ENCODE measurements at regions not wholly inside any gene's neighbourhood (a gene's known extent, or its start where the extent isn't known, plus 50 kb on each side); places are given as distances from the start of the nearest gene placed in this dataset.
"Not testable (repeated sequence)": the region's sequence is repeated elsewhere in the genome, so short reads cannot be mapped to it uniquely, and the experiment has no call there.

DNA sequence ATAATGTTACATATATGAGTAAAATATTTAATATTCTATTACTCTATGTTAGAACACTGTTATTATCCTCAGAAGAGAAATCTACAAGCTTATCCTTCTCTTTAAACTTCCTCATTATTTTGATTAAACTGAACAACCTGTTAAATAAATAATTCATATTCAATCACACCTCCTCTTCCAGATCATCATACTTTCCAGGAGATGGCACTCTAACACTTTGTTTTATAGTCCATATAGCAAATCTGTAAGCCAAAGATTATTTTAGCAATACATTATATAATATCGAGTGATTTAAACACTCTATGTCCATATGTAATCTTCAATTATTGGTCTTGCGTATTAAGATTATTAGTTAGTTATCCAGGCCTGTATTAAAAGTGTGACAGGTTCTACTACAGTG, 694.1 kb downstream of the ANKRD7 start:
- DNase-seq (ENCODE audit: low spot score): no peak

DNA sequence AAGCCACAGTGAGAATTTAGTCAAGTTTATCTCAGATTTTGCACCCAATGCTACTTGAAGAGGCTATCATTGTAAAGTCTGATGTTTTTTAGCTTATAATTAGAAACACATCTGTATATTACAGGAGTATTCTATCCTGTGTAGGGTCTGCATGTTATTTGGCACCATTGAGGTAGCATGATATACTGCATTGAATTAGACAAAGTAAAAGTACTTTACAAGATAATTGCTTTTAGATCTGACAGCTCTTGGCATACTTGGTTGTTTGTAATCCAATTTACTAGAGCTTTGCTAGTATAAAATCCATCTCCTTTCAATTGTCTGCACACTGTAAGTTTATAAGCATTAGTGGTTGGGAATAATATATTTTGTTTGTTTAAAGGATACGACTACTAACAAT, 714.3 kb downstream of the ANKRD7 start:
- no peak for DNase-seq (ENCODE audit: low spot score)

DNA sequence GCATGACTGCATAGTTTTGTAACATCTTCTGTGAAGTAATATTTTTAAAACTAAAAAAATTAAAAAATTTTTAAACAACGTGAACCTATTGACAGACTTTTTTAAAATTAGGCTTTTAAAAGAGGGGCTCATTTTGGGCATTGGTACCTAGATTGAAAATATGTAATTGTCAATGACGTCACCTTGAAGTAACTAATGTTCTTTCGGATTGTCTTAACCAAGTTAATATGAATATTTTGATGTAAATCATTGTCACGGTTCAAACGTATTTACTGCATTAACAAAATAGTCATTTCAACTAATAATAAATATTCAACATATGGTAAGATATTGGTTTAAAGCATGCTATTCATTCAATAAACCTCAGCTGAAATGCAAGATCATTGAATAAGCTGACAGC, 719.8 kb downstream of the ANKRD7 start:
- no peak for DNase-seq (ENCODE audit: low spot score)

DNA sequence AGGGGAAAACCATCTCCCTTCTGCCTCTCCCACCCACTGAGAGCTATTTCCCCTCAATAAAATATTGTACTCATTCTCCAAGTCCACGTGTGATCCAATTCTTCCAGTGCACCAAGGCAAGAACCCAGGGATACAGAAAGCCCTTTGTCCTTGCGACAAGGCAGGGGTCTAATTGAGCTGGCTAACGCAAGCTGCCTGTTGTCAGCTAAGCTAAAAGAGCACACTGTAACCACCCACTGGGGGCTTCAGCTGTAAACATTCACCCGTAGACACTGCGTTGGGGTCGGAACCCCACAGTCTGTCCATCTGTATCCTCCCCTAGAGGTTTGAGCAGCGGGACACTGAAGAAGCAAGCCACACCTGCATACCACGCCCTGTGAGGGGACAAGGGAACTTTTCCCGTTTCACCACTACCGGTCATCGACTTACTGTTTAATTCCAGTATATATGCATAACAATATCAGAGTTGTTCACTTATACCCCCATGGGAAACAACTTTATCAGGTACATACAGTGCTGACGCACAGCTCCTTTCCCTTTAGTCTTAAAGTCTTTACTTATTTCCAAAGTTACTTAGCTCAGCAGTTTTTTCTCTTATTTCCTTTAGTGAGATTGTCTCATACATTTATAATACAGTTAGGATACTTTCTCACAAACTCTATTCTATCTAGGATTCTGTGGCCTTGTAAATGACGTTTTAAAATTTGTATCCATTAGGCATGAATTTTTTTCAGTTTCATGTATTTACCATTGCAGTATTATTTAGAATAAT, 721.6 kb downstream of the ANKRD7 start:
- no peak for DNase-seq (ENCODE audit: low spot score)

DNA sequence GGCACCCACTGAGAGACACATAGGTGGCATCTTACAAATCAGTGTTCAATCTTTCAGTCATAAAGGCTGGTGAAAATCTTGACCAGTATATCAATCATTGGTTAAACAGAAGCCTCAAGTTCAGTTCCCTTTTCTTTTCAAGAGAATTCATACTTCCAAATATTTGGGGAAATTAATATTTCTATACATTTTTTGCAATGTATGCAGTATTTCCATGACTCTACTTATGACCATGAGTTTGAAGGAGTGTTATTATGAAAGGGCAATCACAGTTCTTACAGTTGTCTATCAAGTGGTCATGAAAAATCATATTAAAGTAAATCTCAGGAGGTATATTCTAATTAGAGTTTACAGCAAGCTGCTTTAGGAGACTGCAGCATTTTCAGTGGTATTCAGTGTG, 724.0 kb downstream of the ANKRD7 start:
- no peak for DNase-seq (ENCODE audit: low spot score)

DNA sequence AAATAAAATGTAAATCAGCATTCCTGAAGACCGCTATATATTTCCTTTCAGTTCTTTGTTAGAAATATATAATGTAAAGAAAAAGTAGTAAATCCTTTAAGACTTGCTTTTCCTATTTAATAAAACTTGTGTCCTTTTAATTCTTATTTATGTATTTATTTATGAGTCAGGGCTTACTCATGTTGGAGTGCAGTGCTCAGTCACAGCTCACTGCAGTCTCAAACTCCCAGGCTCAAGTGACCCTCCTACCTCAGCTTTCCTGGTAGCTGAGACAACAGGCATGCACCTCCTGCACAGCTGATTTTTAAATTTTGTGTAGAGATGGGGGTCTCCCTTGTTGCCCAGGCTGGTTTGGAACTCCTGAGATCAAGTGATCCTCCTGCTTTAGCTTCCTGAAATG, 724.5 kb downstream of the ANKRD7 start:
- no peak for DNase-seq (ENCODE audit: low spot score)

DNA sequence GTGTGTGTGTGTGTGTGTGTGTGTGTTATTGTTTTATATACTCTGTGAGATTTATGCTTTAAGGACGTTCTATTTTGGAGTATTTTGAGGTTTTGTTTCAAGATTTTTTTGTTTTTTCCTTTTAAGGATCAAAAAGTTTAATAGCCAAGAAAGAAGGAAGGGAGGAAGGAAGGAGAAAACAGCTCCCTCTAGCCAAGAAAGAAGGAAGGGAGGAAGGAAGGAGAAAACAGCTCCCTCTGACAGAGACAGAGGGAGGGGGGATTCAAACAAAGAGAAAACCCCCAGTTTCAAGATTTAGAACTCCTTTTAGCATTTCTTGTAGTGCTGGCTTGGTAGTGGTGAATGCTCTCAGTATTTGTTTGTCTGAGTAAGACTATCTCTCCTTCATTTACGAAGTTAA, 731.8 kb downstream of the ANKRD7 start:
- not testable (repeated sequence) for DNase-seq (ENCODE audit: low spot score)

DNA sequence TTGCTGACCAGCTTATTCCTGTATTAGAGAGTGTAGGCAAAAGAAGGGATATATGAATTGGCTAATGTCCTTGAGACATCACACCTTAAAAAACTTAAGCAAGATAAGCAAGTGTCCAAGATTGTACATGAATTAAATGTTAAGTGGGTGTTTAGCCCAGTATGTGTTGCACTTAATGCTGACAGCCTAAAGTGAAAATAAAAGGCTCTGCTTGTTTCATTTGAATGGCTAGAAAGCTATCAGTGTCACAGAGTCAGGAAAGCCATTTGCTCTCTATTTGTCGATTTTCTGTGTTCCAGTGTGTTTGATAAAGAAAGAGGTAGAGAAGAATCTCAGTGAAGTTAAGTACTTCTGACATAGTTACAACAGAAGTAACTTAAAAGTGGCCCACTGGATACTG, 744.9 kb downstream of the ANKRD7 start:
- no peak for DNase-seq (ENCODE audit: low spot score)

DNA sequence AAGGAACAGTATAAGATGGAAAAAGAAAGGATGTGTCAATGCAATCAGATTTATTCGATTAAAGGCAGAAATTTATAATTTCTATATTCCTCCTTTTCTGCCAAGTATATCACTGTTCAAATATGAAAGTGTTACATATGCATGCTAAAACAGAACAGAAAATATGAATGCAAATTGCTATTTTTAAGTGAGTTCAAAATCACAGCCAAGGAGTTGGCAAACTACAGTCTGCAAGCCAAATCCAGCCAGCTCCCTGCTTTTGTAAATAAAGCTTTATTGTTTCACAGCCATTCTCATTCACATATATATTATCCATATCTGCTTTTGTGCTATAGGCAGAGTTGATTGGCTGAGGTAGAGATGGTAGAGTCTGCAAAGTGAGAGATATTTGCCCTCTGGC, 747.2 kb downstream of the ANKRD7 start:
- no peak for DNase-seq (ENCODE audit: low spot score)

DNA sequence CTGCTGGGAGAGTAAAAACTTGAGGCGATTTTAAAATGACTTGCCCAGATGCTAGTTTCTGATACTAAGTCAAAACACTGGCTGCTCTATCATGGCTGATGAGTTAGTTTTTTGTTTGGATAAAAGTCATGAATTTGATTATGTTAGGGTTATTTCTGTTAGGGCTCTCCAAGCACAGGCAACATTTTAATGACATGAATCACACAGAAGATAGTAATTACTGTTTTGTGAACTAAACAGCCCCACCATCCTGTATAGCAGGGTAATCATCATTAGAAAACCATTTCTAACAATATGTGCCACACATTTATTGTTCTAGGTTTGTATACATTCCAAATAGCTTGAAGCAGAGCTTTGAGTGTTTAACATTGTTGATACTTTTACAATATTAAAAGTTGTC, 750.3 kb downstream of the ANKRD7 start:
- no peak for DNase-seq (ENCODE audit: low spot score)

DNA sequence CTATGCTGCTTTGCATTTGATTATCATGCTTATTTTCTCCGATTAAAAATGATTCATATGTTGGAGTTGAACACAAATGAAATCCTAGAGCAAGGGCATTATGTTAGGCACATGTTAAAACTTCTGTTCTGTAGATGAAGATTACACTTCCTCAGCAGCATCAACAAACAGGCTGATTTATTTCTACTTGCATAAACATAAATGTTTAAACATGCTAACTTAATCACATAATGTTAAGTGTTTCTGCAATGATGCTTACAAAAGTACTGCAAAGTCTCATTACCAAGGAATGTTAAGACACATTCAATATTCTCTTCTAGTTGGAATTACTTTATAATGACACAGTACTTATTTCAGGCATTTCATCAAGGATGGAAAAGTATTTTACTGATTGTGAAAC, 770.8 kb downstream of the ANKRD7 start:
- DNase-seq (ENCODE audit: low spot score): no peak

DNA sequence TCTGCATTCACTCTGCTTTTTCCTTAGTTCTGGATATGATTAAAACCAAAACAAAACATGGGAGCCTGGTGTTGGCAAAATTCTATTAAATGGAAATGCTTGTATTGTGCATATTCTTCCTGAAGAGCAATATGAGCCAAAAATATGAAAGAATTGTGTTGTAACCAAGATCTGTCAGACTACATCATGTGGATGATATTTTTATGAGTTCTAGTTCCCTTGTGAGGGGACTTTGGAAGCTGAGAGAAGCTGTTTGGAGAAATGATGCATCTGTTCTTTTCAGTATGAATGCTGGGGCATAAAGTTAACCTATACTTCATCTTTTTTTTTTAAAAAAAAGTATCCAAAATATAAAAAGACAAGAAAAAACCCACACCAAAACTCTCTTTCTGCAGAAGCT, 782.7 kb downstream of the ANKRD7 start:
- no peak for DNase-seq (ENCODE audit: low spot score)

DNA sequence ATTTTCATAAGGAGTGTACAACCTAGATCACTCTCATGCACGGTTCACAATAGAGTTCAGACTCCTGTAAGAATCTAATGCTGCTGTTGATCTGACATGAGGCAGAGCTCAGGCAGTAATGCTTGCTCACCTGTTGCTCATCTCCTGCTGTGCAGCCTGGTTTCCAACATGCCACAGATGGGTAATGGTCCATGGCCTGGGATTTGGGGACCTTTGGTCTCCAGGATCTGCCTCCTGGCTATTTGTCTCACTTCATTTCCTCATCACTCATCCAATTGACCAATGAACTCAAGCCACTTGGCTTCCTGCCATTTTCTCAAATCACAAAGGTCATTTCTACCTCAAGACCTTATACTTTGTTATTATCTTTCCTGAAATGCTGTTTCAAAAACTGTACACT, 786.1 kb downstream of the ANKRD7 start:
- DNase-seq (ENCODE audit: low spot score): no peak

DNA sequence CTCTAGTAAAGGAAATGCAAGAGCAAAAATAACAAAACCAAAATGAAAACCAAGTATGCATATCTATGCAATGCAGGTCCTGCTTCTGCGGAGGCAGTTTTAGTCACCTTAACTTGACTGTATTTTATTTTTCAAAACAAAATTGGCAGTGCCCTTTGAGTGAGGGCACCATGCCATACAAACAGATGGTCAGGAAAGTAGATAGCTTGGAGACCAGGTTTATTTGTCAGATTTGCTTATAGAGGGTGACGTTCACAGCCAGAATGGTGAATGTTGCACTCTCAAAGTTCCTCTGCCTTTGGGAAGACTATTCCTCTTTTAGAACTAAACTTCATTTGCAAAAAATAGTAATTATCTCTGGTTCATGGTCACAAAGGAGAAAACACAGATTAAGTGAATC, 801.9 kb downstream of the ANKRD7 start:
- no peak for DNase-seq (ENCODE audit: low spot score)

DNA sequence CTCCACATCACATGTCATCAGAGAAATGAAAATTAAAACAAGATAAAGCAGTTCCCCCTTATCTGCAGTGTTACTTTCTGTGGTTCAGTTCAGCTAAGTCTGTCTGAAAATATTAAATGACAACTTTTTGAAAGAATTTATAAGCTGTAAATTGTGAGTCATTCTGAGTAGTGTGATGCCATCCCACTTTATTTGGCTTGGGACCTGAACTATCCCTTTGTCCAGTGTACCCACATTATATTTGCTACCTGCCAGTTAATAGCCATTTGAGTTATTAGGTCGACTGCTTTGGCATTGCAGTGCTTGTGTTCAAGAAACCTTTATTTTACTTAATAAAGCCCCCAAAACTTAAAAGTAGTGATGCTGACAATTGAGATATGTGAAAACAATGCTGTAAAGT, 804.2 kb downstream of the ANKRD7 start:
- DNase-seq (ENCODE audit: low spot score): no peak

DNA sequence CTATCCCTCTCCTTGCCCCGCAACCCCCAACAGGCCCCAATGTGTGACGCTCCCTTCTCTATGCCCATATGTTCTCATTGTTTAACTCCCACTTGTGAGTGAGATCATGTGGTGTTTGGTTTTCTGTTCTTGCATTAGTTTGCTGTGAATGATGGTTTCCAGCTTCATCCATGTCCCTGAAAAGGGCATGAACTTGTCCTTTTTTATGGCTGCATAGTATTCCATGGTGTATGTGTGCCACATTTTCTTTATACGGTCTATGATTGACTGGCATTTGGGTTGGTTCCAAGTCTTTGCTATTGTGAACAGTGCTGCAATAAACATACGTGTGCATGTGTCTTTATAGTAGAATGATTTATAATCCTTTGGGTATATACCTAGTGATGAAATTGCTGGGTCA, 807.6 kb downstream of the ANKRD7 start:
- not testable (repeated sequence) for DNase-seq (ENCODE audit: low spot score)

DNA sequence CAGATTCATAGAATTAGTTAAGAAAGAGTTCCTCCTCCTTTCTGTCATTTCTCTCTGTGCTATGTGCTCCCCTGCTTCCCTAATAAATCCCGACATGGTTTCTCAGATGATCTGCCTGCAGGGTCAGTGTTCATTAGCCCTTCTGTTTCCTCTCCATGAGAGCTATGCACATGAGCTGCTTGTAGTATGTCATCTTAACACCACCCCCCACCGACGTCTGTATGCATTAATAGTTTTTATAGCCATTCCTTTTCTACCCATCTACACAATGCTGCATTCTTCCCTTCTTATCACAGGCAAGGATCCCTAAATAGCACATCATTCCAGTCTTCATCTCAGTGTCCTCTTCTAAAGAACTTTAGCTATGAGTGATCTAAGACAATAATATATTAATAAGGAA, 809.1 kb downstream of the ANKRD7 start:
- DNase-seq (ENCODE audit: low spot score): no peak

DNA sequence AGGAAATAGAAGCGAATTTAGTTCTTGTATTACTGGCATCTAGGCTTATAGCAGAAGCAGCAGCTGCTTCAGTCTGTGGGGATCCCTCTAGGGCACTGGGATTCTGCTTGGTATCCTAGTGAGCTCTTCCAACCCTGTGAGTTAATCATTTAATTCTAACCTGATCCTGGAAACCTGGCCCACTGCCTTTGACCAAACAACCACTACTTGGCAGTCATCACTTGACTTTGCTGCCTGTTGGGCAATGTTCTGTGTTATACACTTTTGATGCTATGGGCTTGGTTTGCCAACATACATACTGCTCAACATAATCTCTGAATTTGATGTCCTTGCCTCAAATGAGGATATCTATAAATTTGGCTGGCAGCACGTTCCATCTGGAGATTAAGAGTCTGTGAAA, 813.4 kb downstream of the ANKRD7 start:
- no peak for DNase-seq (ENCODE audit: low spot score)

DNA sequence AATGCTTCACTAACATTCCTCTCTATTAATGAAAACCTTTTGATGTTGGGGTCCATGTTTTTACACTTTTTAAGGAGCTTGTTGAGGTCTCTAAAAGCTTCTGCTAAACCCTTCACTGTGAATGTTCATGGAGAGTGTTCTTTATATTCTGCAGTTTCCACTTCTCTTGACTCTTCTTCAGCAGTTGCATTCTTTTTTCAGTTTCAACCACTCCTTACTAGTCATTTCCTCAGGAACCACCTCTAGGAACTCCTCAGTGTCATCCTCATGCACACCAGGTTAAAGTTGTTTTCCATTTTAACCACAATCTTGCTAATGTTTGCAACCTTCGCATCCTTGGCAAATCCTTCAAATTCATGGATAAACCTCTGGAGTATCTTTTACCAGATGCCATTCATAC, 821.6 kb downstream of the ANKRD7 start:
- DNase-seq (ENCODE audit: low spot score): no peak

DNA sequence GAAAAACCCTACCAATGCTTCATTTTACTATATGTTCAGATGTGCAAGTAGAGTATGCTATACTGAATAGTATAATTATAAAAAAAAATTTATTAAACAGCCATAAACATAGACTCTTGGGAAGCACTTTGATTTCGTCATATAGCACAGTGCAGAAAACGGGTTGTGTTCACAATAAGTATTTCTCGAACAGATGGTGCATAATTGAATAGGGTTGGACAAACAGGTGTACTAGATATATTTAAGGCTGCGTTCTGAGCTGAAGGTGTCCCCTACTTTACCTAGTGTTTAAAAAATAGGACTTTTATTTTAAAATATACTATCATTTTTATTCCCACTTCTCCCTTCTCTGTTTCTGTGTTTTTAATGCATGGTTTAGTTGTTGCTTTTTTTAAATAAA, 841.5 kb downstream of the ANKRD7 start:
- no peak for DNase-seq (ENCODE audit: low spot score)

DNA sequence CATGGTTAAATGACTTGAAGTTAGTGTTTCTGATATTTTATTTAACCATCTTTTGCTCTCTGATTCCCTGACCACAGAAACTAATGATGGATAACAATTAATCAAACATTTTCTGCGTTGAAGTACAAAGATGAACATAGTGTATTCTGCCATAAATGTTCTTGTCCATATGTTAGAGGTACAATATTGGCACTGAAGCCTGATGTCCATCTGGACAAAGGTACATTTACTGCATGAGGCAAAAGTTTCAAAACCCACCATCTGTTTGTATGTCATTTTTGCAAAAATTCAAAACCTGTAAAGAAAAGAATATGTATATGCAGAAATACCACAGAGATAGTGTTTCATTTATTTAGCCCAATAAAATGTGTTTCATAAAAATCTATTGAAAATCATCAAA, 861.5 kb downstream of the ANKRD7 start:
- no peak for DNase-seq (ENCODE audit: low spot score)

DNA sequence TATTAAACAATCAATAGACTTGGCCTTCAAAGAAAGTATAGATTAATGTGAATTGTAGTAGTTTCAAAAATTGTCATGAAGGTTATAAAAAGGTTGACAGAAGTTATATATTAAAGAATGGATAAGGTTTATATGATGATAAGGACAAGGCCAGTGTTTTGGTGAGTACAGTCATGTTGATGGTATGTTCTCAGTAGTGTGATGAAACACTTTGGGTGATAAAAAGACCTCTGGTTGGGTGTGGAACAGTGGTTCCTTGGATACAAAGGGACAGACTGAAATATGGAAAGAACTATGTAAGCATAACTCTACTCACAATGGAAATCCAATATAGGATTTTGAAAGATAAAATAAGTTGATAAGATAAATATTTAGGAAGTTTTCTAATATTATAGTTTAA, 866.3 kb downstream of the ANKRD7 start:
- DNase-seq (ENCODE audit: low spot score): no peak

DNA sequence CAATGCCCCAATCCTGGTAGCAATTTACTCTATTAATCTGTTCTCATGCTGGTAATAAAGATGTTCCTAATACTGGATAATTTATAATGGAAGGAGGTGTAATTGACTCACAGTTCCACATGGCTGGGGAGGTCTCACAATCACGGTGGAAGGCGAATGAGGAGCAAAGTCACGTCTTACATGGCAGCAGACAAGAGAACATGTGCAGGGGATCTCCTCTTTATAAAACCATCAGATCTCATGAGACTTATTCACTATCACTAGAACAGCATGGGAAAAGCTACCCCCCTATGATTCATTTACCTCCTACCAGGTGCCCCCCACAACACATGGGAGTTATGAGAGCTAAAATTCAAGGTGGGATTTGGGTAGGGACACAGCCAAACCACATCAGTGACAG, 872.2 kb downstream of the ANKRD7 start:
- no peak for DNase-seq (ENCODE audit: low spot score)

DNA sequence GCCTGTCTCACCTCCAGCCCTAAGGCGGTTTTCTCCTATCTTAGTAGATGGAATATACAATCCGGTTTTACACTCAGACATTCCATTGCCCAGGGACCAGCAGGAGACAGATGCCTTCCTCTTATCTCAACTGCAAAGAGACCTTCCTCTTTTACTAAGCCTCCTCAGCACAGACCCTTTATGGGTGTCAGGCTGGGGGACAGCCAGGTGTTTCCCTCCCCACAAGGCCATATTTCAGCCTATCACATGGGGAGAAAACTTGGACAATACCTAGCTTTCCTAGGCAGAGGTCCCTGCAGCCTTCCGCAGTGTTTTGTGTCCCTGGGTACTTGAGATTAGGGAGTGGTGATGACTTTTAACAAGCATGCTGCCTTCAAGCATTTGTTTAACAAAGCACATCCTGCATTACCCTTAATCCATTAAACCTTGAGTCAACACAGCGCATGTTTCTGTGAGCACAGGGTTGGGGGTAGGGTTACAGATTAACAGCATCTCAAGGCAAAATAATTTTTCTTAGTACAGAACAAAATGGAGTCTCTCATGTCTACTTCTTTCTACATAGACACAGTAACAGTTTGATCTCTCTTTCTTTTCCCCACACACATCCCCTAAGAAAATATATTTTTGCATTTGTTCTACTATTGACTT, 876.2 kb downstream of the ANKRD7 start:
- not testable (repeated sequence) for DNase-seq (ENCODE audit: low spot score)

All from ureter (tissue), 1 donor.